Mucosa of descending colon (tissue), 3 donors: ENCODE measurements at regions not wholly inside any gene's neighbourhood (a gene's known extent, or its start where the extent isn't known, plus 50 kb on each side); places are given as distances from the start of the nearest gene placed in this dataset.

Experiments used
- ATAC-seq: fragments of 200-7000 bp; cut with Tn5 transposase; one replicate; pipeline ENCODE4 v1.9.1; 2020; ENCODE audit warnings: mild to moderate bottlenecking, moderate library complexity
- DNase-seq, 3 donors: peaks; one replicate each; pipeline ENCODE4 v3.0.0-alpha.2; 2020
- H3K36me3 ChIP-seq: fragments of 200-600 bp; one replicate; pipeline ENCODE4 v1.8.0; 2021; ENCODE audit warnings: low read depth, mild to moderate bottlenecking
- H3K4me1 ChIP-seq: fragments of 200-600 bp; one replicate; pipeline ENCODE4 v1.8.0; 2021; ENCODE audit warnings: low read depth, mild to moderate bottlenecking
- H3K4me3 ChIP-seq: fragments of 200-600 bp; one replicate; pipeline ENCODE4 v1.8.0; 2021; ENCODE audit warnings: mild to moderate bottlenecking
- H3K9me3 ChIP-seq: fragments of 200-600 bp; one replicate; pipeline ENCODE4 v1.8.0; 2021; ENCODE audit warnings: mild to moderate bottlenecking
- intact Hi-C, 2 donors: fragments of 100-400 bp; cut with DNase I in 1 of 2; cut with micrococcal nuclease in 1 of 2; formaldehyde crosslinking; loops; one replicate each; pipeline versions ENCODE4 v1.11.0 to v1.11.1; 2022; cut with DNase I, micrococcal nuclease
- TF ChIP-seq, protein P1 (sequence below): fragments of 200-600 bp; IDR thresholded peaks from one replicate; pipeline ENCODE4 v1.8.0; 2022; ENCODE audit warnings: antibody characterized with exemption, mild to moderate bottlenecking
- donor health status: DM: no; HTN: no; CAD: no; lungs with moderate emphysema.
- donor health status: DM: no; HTN: no; CAD: no.
- donor health status: DM: no; HTN: yes; CAD: no.

DNA sequence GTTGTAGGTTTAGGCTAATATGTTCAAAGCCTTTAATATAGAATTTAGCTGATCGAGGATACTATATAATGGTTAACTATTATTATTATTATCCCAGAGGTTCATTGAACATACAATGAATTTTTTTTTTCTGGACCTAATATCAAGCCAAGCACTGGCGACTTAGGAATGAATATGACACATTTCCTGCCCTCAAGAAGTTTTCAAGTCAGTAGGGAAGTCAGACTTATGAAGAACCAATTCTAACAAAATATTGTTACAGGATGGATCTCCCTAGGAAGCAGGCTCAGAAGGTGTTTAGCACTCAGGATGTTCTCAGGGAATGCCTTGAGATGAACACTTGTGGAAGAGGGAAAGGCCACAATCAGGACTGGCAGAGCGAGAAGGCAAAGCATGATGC lies 211.8 kb upstream of the FGGY start:
- peaks cover under 1% of the 10 kb centered on the region for H3K4me1 ChIP-seq
- DNase-seq (no peak), ATAC-seq (no peak)

DNA sequence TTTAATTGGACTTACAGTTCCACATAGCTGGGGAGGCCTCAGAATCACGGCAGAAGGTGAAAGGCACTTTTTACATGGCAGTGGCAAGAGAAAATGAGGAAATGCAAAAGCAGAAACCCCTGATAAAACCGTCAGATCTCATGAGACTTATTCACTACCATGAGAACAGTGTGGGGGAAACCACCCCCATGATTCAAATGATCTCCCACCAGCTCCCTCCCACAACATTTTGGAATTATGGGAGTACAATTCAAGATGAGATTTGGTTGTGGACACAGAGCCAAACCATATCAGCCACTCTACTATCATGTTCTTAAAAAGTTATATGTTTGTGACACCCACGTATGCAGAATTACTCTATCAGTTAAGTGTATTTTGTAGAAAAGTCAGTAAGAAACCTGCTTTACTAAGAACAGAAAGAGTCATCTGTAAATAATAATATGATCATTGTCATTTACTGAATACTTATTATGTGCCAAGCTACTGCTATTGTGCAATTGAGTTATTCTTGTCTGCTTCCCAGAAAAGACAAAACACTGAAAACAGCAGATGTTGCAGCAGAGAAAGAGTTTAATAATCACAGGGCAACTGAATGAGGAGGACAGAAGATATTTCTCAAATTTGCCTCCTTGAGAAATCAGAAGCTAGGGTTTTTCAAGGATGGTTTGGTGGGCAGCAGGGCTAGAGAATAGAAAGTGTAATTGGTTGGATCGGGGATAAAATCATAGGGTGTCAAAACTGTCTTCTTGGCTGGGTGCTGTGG lies 207.7 kb upstream of the FGGY start:
- Histone ChIP-seq H3K4me3 (no peak overlapping the region), H3K36me3 (no peaks in the 10 kb centered on the region), H3K9me3 (peaks cover 2% of the 10 kb centered on the region), H3K4me1 (peaks cover 13% of the 10 kb centered on the region)
- TF ChIP-seq, protein P1, sequence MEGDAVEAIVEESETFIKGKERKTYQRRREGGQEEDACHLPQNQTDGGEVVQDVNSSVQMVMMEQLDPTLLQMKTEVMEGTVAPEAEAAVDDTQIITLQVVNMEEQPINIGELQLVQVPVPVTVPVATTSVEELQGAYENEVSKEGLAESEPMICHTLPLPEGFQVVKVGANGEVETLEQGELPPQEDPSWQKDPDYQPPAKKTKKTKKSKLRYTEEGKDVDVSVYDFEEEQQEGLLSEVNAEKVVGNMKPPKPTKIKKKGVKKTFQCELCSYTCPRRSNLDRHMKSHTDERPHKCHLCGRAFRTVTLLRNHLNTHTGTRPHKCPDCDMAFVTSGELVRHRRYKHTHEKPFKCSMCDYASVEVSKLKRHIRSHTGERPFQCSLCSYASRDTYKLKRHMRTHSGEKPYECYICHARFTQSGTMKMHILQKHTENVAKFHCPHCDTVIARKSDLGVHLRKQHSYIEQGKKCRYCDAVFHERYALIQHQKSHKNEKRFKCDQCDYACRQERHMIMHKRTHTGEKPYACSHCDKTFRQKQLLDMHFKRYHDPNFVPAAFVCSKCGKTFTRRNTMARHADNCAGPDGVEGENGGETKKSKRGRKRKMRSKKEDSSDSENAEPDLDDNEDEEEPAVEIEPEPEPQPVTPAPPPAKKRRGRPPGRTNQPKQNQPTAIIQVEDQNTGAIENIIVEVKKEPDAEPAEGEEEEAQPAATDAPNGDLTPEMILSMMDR, result no peak
- ATAC-seq, result no peak
- intact Hi-C loops, result no loop called here
- no peak for DNase-seq

More for the DNA sequence above, 211.8 kb upstream of the FGGY start:
- intact Hi-C loops, result no loop called here
- Histone ChIP-seq H3K9me3 (peaks cover 2% of the 10 kb centered on the region), H3K36me3 (no peaks in the 10 kb centered on the region), H3K4me3 (no peak overlapping the region)
- TF ChIP-seq, protein P1, result no peak

DNA sequence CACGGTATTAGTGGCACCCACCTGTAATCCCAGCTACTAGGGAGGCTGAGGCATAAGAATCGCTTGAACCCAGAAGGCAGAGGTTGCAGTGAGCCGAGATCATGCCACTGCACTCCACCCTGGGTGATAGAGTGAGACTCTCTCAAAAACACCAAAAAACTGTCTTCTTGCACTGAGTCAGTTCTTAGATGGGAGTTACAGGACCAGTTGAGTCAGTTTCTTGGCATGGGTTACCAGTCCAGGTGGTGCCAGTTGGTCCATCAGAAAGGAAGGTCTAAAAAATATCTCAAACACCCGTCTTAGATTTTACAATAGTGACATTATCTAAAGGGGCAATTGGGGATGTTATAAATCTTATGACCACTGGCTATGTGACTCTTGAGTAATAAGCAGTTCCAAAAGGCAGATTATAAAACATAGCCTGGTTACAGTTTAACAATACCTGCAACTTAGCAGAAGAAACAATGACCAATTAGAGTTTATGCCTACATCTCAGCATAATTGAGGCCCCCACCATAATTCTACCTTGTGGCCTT lies 206.9 kb upstream of the FGGY start:
- TF ChIP-seq, protein P1, result no peak
- DNase-seq, result peak in 1 of 3 donors; percentile 58
- Histone ChIP-seq H3K4me1 (peaks cover 13% of the 10 kb centered on the region), H3K4me3 (no peak overlapping the region), H3K36me3 (no peaks in the 10 kb centered on the region), H3K9me3 (peaks cover 2% of the 10 kb centered on the region)
- intact Hi-C loops, result no loop called here
- ATAC-seq, result peak; percentile 91

DNA sequence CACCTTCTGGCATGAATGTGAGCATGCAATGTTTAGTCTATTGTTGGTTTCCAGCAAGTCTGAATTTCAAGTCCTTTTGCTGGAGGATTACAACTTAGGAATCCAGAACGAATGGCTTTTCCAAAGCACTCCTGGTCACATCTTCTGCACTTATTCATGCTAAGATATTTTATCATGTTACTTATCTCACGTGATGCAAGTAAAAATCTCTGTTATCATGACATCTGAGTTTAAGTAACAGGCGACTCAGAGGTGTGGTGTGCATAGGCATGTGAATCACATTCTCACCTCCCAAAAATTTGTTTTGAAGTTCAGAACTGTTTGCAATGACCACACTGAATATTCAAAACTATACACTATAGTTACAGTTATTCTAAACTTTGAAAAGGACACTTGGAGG lies 204.8 kb upstream of the FGGY start:
- TF ChIP-seq, protein P1, result no peak
- H3K9me3 ChIP-seq, result peaks cover 2% of the 10 kb centered on the region
- no peak overlapping the region for H3K4me3 ChIP-seq
- H3K36me3 ChIP-seq, result no peaks in the 10 kb centered on the region
- H3K4me1 ChIP-seq, result peaks cover 13% of the 10 kb centered on the region
- intact Hi-C loops, result no loop called here
- ATAC-seq, result no peak
- DNase-seq, result no peak

DNA sequence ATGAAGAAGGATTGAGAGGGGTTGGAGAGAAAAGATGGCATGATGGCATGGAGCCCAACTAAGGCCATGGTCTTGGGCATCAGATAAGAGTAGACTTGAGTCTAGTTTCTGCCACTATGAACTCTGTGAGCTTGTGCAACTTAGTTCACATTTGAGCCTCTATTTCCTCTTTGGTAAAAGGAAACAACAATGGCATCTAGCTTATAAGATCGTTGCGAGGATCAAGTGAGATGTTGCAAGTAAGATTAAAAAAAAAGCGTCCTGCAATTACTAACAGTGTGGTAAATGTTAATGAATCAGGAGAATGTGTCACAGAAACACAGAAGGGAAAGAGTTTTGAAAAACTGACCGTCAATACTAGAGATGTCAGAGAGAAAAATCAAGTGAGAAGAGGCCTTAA lies 202.9 kb upstream of the FGGY start:
- no peak overlapping the region for H3K4me3 ChIP-seq
- intact Hi-C loops, result no loop called here
- ATAC-seq, result no peak

More for the DNA sequence above, 202.9 kb upstream of the FGGY start:
- Histone ChIP-seq H3K4me1 (peaks cover 13% of the 10 kb centered on the region), H3K9me3 (peaks cover 2% of the 10 kb centered on the region), H3K36me3 (no peaks in the 10 kb centered on the region)
- no peak for DNase-seq
- TF ChIP-seq, protein P1, result no peak
